H1 (cell line): ENCODE measurements at regions not wholly inside any gene's neighbourhood (a gene's known extent, or its start where the extent isn't known, plus 50 kb on each side); places are given as distances from the start of the nearest gene placed in this dataset.

Source experiments
- CTCF ChIA-PET: fragments of 300-600 bp; sonication (Branson Sonifier 250); formaldehyde crosslinking; loops from one replicate; lab custom pipeline; 2021; ENCODE audit not compliant: partially characterized antibody; lab: Charles Lee
- POLR2A ChIA-PET: fragments of 300-600 bp; sonication (Branson Sonifier 250); formaldehyde crosslinking; loops from one replicate; lab custom pipeline; 2021; ENCODE audit warnings: inconsistent platforms; ENCODE audit not compliant: partially characterized antibody; lab: Charles Lee
- DNase-seq, 2 experiments: peaks; one replicate each; pipeline versions ENCODE4 v3.0.0 to v3.0.0-alpha.2; 2010 to 2022; ENCODE audit warnings: low spot score in 2 of 2, low read depth in 1 of 2, mixed read lengths in 1 of 2
- FAIRE-seq: peaks from 2 replicates; lab custom pipeline; 2011; peaks lifted over from hg19 to GRCh38; lab: Jason Lieb, UNC
- H2AFZ ChIP-seq: 2 replicates; pipeline ENCODE4 v1.8.1; 2012; ENCODE audit warnings: low read length, inconsistent platforms
- H2AK5ac ChIP-seq: 2 replicates; pipeline ENCODE4 v1.6.1; 2013; ENCODE audit warnings: low read depth, low read length
- H2BK120ac ChIP-seq: replicated peaks from 2 replicates; pipeline ENCODE3; 2013; ENCODE audit warnings: low read depth, low read length, inconsistent platforms
- H2BK12ac ChIP-seq: 2 replicates; pipeline ENCODE4 v1.6.1; 2013; ENCODE audit warnings: low read depth, low read length
- H2BK15ac ChIP-seq: 2 replicates; pipeline ENCODE4 v1.6.1; 2013; ENCODE audit warnings: low read length
- H2BK20ac ChIP-seq: 2 replicates; pipeline ENCODE4 v1.6.1; 2013; ENCODE audit warnings: low read length
- H2BK5ac ChIP-seq: 2 replicates; pipeline ENCODE4 v1.6.1; 2013; ENCODE audit warnings: low read depth, low read length
- H3K14ac ChIP-seq: 2 replicates; pipeline ENCODE4 v1.6.1; 2013; ENCODE audit warnings: inconsistent platforms; ENCODE audit not compliant: insufficient read length
- H3K18ac ChIP-seq: 2 replicates; pipeline ENCODE4 v1.6.1; 2013; ENCODE audit warnings: low read length; ENCODE audit errors: extremely low read depth
- H3K23ac ChIP-seq: 2 replicates; pipeline ENCODE4 v1.6.1; 2013; ENCODE audit warnings: inconsistent platforms; ENCODE audit not compliant: insufficient read length
- H3K23me2 ChIP-seq: 2 replicates; pipeline ENCODE4 v1.6.1; 2013; ENCODE audit warnings: low read depth, low read length
- H3K27ac ChIP-seq: 2 replicates; pipeline ENCODE4 v1.6.1; 2011; ENCODE audit warnings: low read depth, low read length, inconsistent platforms
- H3K27me3 ChIP-seq, 4 experiments: replicated peaks in 1 of 4; 1 replicate in 1 of 4; 2 replicates in 3 of 4; pipeline versions ENCODE4 v1.6.1 to v1.8.1; 2011 to 2013; ENCODE audit warnings: low read length in 3 of 4, mild to moderate bottlenecking in 3 of 4, inconsistent platforms in 2 of 4, mixed read lengths in 2 of 4, moderate library complexity in 1 of 4; ENCODE audit not compliant: control insufficient read depth in 3 of 4, insufficient read depth in 3 of 4; ENCODE audit errors: extremely low read depth in 1 of 4
- H3K36me3 ChIP-seq, 4 experiments: 2 replicates each; pipeline versions ENCODE4 v1.6.1 to v1.8.1; 2011 to 2013; ENCODE audit warnings: mild to moderate bottlenecking in 4 of 4, low read length in 3 of 4, moderate library complexity in 2 of 4, control low read depth in 1 of 4, inconsistent platforms in 1 of 4; ENCODE audit not compliant: insufficient read depth in 4 of 4, control insufficient read depth in 2 of 4
- H3K4ac ChIP-seq: replicated peaks from 2 replicates; pipeline ENCODE3; 2013; ENCODE audit warnings: low read length, low read depth, mixed read lengths, inconsistent platforms; ENCODE audit not compliant: insufficient read length
- H3K4me1 ChIP-seq, 4 experiments: replicated peaks in 1 of 4; 1 replicate in 1 of 4; 2 replicates in 3 of 4; pipeline versions ENCODE4 v1.6.1 to v1.8.1; 2011 to 2013; ENCODE audit warnings: low read length in 3 of 4, inconsistent platforms in 2 of 4, mixed read lengths in 1 of 4; ENCODE audit not compliant: insufficient read depth in 4 of 4, control insufficient read depth in 3 of 4
- H3K4me2 ChIP-seq, 2 experiments: 2 replicates each; pipeline versions ENCODE4 v1.6.1 to v1.8.1; 2011 to 2013; ENCODE audit warnings: low read depth in 2 of 2, low read length in 2 of 2, control low read depth in 1 of 2, inconsistent platforms in 1 of 2, mild to moderate bottlenecking in 1 of 2; ENCODE audit not compliant: insufficient read depth in 1 of 2
- H3K4me3 ChIP-seq, 4 experiments: fragments of 200-600, 300-600 bp in 1 of 4; sonication (generic), shearing (Covaris generic), sonication (Bioruptor Twin) in 1 of 4; 2 replicates each; pipeline versions ENCODE4 v1.5.1 to v1.8.1; 2011 to 2016; ENCODE audit warnings: low read length in 4 of 4, low read depth in 3 of 4, control low read depth in 2 of 4, inconsistent platforms in 2 of 4, mild to moderate bottlenecking in 2 of 4, mixed read lengths in 1 of 4, moderate library complexity in 1 of 4; ENCODE audit not compliant: insufficient read depth in 2 of 4; ENCODE audit errors: extremely low read depth in 1 of 4
- H3K56ac ChIP-seq: replicated peaks from 2 replicates; pipeline ENCODE3; 2013; ENCODE audit warnings: low read depth, mild to moderate bottlenecking, mixed read lengths, low read length, inconsistent platforms; ENCODE audit not compliant: insufficient read length
- H3K79me1 ChIP-seq: 2 replicates; pipeline ENCODE4 v1.6.1; 2013; ENCODE audit warnings: low read depth, low read length, control low read depth
- H3K79me2 ChIP-seq, 2 experiments: 2 replicates each; pipeline versions ENCODE4 v1.6.1 to v1.8.1; 2012 to 2013; ENCODE audit warnings: low read length in 2 of 2, mild to moderate bottlenecking in 2 of 2, inconsistent platforms in 1 of 2; ENCODE audit not compliant: insufficient read depth in 2 of 2, control insufficient read depth in 1 of 2
- H3K9ac ChIP-seq, 4 experiments: replicated peaks in 1 of 4; 1 replicate in 1 of 4; 2 replicates in 3 of 4; pipeline versions ENCODE4 v1.6.1 to v1.8.1; 2011 to 2013; ENCODE audit warnings: low read depth in 3 of 4, low read length in 3 of 4, control low read depth in 2 of 4, mild to moderate bottlenecking in 2 of 4, moderate library complexity in 2 of 4, inconsistent platforms in 1 of 4; ENCODE audit errors: extremely low read depth in 1 of 4
- H3K9me3 ChIP-seq, 2 experiments: 2 replicates each; pipeline versions ENCODE4 v1.6.1 to v1.8.1; 2012 to 2013; ENCODE audit warnings: mild to moderate bottlenecking in 2 of 2, moderate library complexity in 2 of 2, control low read depth in 1 of 2, inconsistent platforms in 1 of 2, low read depth in 1 of 2, low read length in 1 of 2, mixed read lengths in 1 of 2; ENCODE audit not compliant: insufficient read depth in 2 of 2
- H4K20me1 ChIP-seq, 2 experiments: replicated peaks in 1 of 2; 2 replicates each; pipeline versions ENCODE3 to v1.8.1; 2011 to 2013; ENCODE audit warnings: inconsistent platforms in 2 of 2, low read length in 2 of 2, mild to moderate bottlenecking in 1 of 2; ENCODE audit not compliant: insufficient read depth in 2 of 2, control insufficient read depth in 1 of 2
- H4K5ac ChIP-seq: 2 replicates; pipeline ENCODE4 v1.6.1; 2013; ENCODE audit warnings: low read length, low read depth, mixed read lengths, inconsistent platforms; ENCODE audit not compliant: insufficient read length
- H4K8ac ChIP-seq: 2 replicates; pipeline ENCODE4 v1.8.0; 2013; ENCODE audit warnings: mild to moderate bottlenecking, moderate library complexity, low read length, inconsistent platforms; ENCODE audit not compliant: insufficient read depth; ENCODE audit errors: extremely low read depth
- H4K91ac ChIP-seq: replicated peaks from 2 replicates; pipeline ENCODE3; 2013; ENCODE audit warnings: low read length, mixed read lengths, inconsistent platforms; ENCODE audit not compliant: insufficient read length
- BACH1 ChIP-seq: IDR thresholded peaks from 2 replicates; pipeline ENCODE4 v1.6.1; 2012; ENCODE audit warnings: low read length, improper control_type of control experiment
- POLR2A ChIP-seq, 2 experiments: IDR thresholded peaks; 1 replicate in 1 of 2; 2 replicates in 1 of 2; pipeline ENCODE4 v1.6.1; 2011; ENCODE audit warnings: low read depth in 2 of 2, low read length in 2 of 2, mild to moderate bottlenecking in 2 of 2; ENCODE audit errors: control extremely low read depth in 1 of 2
- POLR2AphosphoS5 ChIP-seq: IDR thresholded peaks from 2 replicates; pipeline ENCODE4 v1.6.1; 2011; ENCODE audit warnings: low read depth, low read length
- TCF12 ChIP-seq: IDR thresholded peaks from 2 replicates; pipeline ENCODE4 v1.6.1; 2011; ENCODE audit warnings: low read depth, mild to moderate bottlenecking, low read length
- WGBS, 2 experiments: shearing (Covaris generic) in 1 of 2; methylation state at CpG; one replicate each; pipeline versions ENCODE4 v1.1.6 to v1.1.7; 2013 to 2015; ENCODE audit warnings: low lambda C conversion rate in 2 of 2, mixed read lengths in 2 of 2, inconsistent platforms in 1 of 2, low coverage in 1 of 2, missing lambda C conversion rate in 1 of 2; ENCODE audit not compliant: insufficient replicate concordance in 2 of 2, insufficient coverage in 1 of 2, insufficient read length in 1 of 2; ENCODE audit errors: extremely low coverage in 1 of 2, missing lambda C conversion rate in 1 of 2; 5-methylcytosine and 5-hydroxymethylcytosine counted together

DNA sequence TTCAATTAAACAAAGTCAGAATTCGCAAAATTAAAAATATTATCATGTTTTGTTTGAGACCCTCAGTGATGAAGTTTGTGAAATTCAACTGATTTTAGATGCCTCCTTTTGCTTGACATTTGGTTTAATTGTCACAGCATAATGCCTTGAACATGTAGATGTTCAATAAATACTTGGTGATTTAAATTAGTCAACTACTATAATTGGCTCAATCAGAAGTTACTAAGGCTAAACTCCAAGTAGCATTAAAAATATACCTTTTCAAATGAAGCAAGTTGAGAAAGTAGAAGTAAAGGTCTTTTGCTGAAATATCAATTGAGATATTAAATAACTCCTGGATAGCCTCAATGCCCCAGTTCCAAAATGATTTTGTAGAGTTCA is 145.8 kb upstream of the AKIRIN2 start:
- POLR2A ChIA-PET = no interaction called here
- H3K4ac ChIP-seq = no peak overlapping the region
- no peaks in the 10 kb centered on the region; a peak in 1 of 4 replicates for H3K9me3 ChIP-seq
- H3K4me2 ChIP-seq = no peak overlapping the region
- no peaks in the 10 kb centered on the region for H3K79me2 ChIP-seq
- no peak overlapping the region for H2AK5ac ChIP-seq
- no peak overlapping the region for H3K27ac ChIP-seq
- H3K27me3 ChIP-seq = no peaks in the 10 kb centered on the region
- H4K8ac ChIP-seq = no peak overlapping the region
- H3K79me1 ChIP-seq = no peaks in the 10 kb centered on the region
- no peak overlapping the region for H4K5ac ChIP-seq
- H3K23ac ChIP-seq = no peak overlapping the region
- WGBS, 2 experiments = 91% methylated on average over 1 of the region's 1 CpG; no CpG with 5 or more reads in 1 of the 2 experiments
- no peak overlapping the region for H2BK15ac ChIP-seq
- no peak overlapping the region for H2AFZ ChIP-seq
- no peak overlapping the region for H2BK5ac ChIP-seq
- H3K56ac ChIP-seq = no peak overlapping the region
- no peak overlapping the region for H3K4me3 ChIP-seq
- H3K18ac ChIP-seq = no peak overlapping the region
- no peak overlapping the region for H4K91ac ChIP-seq
- H2BK120ac ChIP-seq = no peak overlapping the region
- DNase-seq (no peak), FAIRE-seq (no peak)
- CTCF ChIA-PET = no interaction called here
- no peak overlapping the region for H2BK12ac ChIP-seq
- H3K4me1 ChIP-seq = no peaks in the 10 kb centered on the region
- no peak overlapping the region for H2BK20ac ChIP-seq
- no peaks in the 10 kb centered on the region for H3K36me3 ChIP-seq
- H3K14ac ChIP-seq = no peak overlapping the region
- H4K20me1 ChIP-seq = no peaks in the 10 kb centered on the region
- no peaks in the 10 kb centered on the region for H3K23me2 ChIP-seq
- no peak overlapping the region for H3K9ac ChIP-seq
- TF ChIP-seq TCF12 = no peak
- TF ChIP-seq POLR2AphosphoS5 = no peak
- TF ChIP-seq BACH1 = no peak
- TF ChIP-seq POLR2A (IDR thresholded peaks at IDR 0.05; ENCODE audit: control extremely low read depth in 1 of 2, low read depth in 2 of 2, low read length in 2 of 2) = no peak
